ENCODE measurements at regions not wholly inside any gene's neighbourhood (a gene's known extent, or its start where the extent isn't known, plus 50 kb on each side); places are given as distances from the start of the nearest gene placed in this dataset.

- TF ChIP-seq SUZ12 (IDR thresholded peaks at IDR 0.05; ENCODE audit: extremely low read depth, insufficient read depth, insufficient read length) (no peak), ZNF274 (IDR thresholded peaks at IDR 0.05; ENCODE audit: low read depth, low read length) (no peak)
These were observed 98.8 kb downstream of the CTAGE1 start for GRCh38 chr18:22318745-22319407.
